DND-41 (cell line): ENCODE measurements at regions not wholly inside any gene's neighbourhood (a gene's known extent, or its start where the extent isn't known, plus 50 kb on each side); places are given as distances from the start of the nearest gene placed in this dataset.

ENCODE experiments used
- CTCF ChIP-seq: IDR thresholded peaks from 2 replicates; pipeline ENCODE4 v1.5.1; 2012; ENCODE audit warnings: borderline replicate concordance, low read length, moderate library complexity, mild to moderate bottlenecking; ENCODE audit not compliant: poor library complexity, severe bottlenecking; ENCODE audit errors: extremely low read depth
- EZH2 ChIP-seq: IDR thresholded peaks from 3 replicates; pipeline ENCODE4 v1.6.1; 2012; ENCODE audit warnings: borderline replicate concordance, low read depth, mild to moderate bottlenecking, moderate library complexity, low read length, inconsistent platforms; ENCODE audit not compliant: severe bottlenecking

DNA sequence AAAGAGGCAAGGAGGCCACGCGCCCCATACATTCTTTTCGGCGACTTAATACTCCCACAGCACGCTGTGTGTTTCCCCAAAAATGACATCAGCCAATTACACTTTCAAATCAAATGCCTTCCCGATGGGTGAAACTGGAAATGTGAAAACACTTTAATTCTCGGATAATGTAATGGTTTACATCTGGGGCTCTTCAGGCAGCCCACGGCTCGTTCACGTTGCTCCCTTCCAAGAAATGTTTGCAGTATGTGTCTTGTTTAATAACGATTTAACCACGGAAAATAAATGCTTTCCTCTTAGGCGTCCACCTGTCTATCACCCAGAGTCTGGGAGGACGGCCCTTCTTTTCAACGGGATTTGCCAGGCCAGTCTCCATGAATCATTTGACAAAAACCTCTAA is 272.5 kb downstream of the SHOX start:
- TF ChIP-seq CTCF (no peak), EZH2 (no peak)
